Esophagus (tissue), 2 donors: ENCODE measurements at regions not wholly inside any gene's neighbourhood (a gene's known extent, or its start where the extent isn't known, plus 50 kb on each side); places are given as distances from the start of the nearest gene placed in this dataset.

ENCODE experiments used
- H3K27ac ChIP-seq, 2 donors: one replicate each; pipeline ENCODE4 v1.5.1; 2013; ENCODE audit warnings: low read depth in 2 of 2, mild to moderate bottlenecking in 2 of 2, inconsistent platforms in 1 of 2, low read length in 1 of 2, moderate library complexity in 1 of 2
- H3K27me3 ChIP-seq, 2 donors: one replicate each; pipeline ENCODE4 v1.6.1; 2013; ENCODE audit warnings: low read length in 2 of 2, control low read depth in 1 of 2, mild to moderate bottlenecking in 1 of 2; ENCODE audit not compliant: insufficient read depth in 2 of 2, control insufficient read depth in 1 of 2
- H3K36me3 ChIP-seq, 2 donors: one replicate each; pipeline ENCODE4 v1.6.1; 2013; ENCODE audit warnings: low read length in 1 of 2; ENCODE audit not compliant: control insufficient read depth in 2 of 2, insufficient read depth in 2 of 2
- H3K4me1 ChIP-seq, 2 donors: one replicate each; pipeline ENCODE4 v1.6.1; 2013; ENCODE audit warnings: low read length in 1 of 2; ENCODE audit not compliant: control insufficient read depth in 2 of 2, insufficient read depth in 2 of 2
- H3K4me3 ChIP-seq, 2 donors: one replicate each; pipeline ENCODE4 v1.5.1; 2013; ENCODE audit warnings: low read length in 2 of 2, mild to moderate bottlenecking in 2 of 2, low read depth in 1 of 2, moderate library complexity in 1 of 2
- H3K9me3 ChIP-seq, 2 donors: one replicate each; pipeline ENCODE4 v1.6.1; 2013; ENCODE audit warnings: mild to moderate bottlenecking in 2 of 2, low read depth in 1 of 2, low read length in 1 of 2, moderate library complexity in 1 of 2; ENCODE audit not compliant: control insufficient read depth in 2 of 2, insufficient read depth in 1 of 2
- WGBS, 2 donors: extraction: QIAGEN DNeasy Blood & Tissue Kit; methylation state at CpG; one replicate each; pipeline ENCODE4 v1.1.7; 2013; 5-methylcytosine and 5-hydroxymethylcytosine counted together
- donor health status: healthy with polysubstance abuse.
- donor health status: Bipolar disorder and iron deficiency.

- Histone ChIP-seq H3K27ac (no peak overlapping the region), H3K27me3 (no peaks in the 10 kb centered on the region), H3K4me3 (no peak overlapping the region), H3K36me3 (no peaks in the 10 kb centered on the region), H3K4me1 (no peaks in the 10 kb centered on the region), H3K9me3 (no peaks in the 10 kb centered on the region)
- WGBS, 2 donors: 76 to 81% methylated on average over 1 of the region's 1 CpG
These were observed 727.1 kb upstream of the KLHL1 start for GRCh38 chr13:70835371-70835770.

GRCh38 chr13:70829748-70830147 is 721.5 kb upstream of the KLHL1 start:
- no peak overlapping the region for H3K4me3 ChIP-seq
- no peaks in the 10 kb centered on the region for H3K4me1 ChIP-seq
- no peak overlapping the region for H3K27ac ChIP-seq
- no peaks in the 10 kb centered on the region for H3K9me3 ChIP-seq
- no peaks in the 10 kb centered on the region for H3K36me3 ChIP-seq
- 58 to 71% methylated on average over 4 of the region's 4 CpGs for WGBS, 2 donors
- H3K27me3 ChIP-seq: no peaks in the 10 kb centered on the region

GRCh38 chr13:70817576-70817975 is 709.3 kb upstream of the KLHL1 start:
- no peaks in the 10 kb centered on the region for H3K27me3 ChIP-seq
- no peaks in the 10 kb centered on the region for H3K9me3 ChIP-seq
- no peaks in the 10 kb centered on the region for H3K36me3 ChIP-seq
- H3K4me1 ChIP-seq: no peaks in the 10 kb centered on the region
- H3K27ac ChIP-seq: no peak overlapping the region
- WGBS, 2 donors: 74 to 86% methylated on average over 2 of the region's 2 CpGs
- no peak overlapping the region for H3K4me3 ChIP-seq

- H3K4me1 ChIP-seq: no peaks in the 10 kb centered on the region
- WGBS, 2 donors: 65 to 69% methylated on average over 5 of the region's 5 CpGs
- H3K27ac ChIP-seq: no peak overlapping the region
- no peaks in the 10 kb centered on the region for H3K9me3 ChIP-seq
- no peaks in the 10 kb centered on the region for H3K36me3 ChIP-seq
- no peak overlapping the region for H3K4me3 ChIP-seq
- no peaks in the 10 kb centered on the region for H3K27me3 ChIP-seq
These were observed 708.6 kb upstream of the KLHL1 start for GRCh38 chr13:70816853-70817252.

GRCh38 chr13:70814684-70815083 is 706.4 kb upstream of the KLHL1 start:
- Histone ChIP-seq H3K4me1 (no peaks in the 10 kb centered on the region), H3K4me3 (no peak overlapping the region), H3K27me3 (no peaks in the 10 kb centered on the region), H3K36me3 (no peaks in the 10 kb centered on the region), H3K27ac (no peak overlapping the region), H3K9me3 (no peaks in the 10 kb centered on the region)
- WGBS, 2 donors: 52 to 68% methylated on average over 3 of the region's 3 CpGs

- Histone ChIP-seq H3K4me1 (no peaks in the 10 kb centered on the region), H3K9me3 (no peaks in the 10 kb centered on the region), H3K36me3 (no peaks in the 10 kb centered on the region), H3K27ac (no peak overlapping the region), H3K27me3 (no peaks in the 10 kb centered on the region), H3K4me3 (no peak overlapping the region)
These were observed 704.2 kb upstream of the KLHL1 start for GRCh38 chr13:70812481-70812880.

GRCh38 chr13:70809588-70809987 is 701.3 kb upstream of the KLHL1 start:
- no peaks in the 10 kb centered on the region for H3K27me3 ChIP-seq
- H3K4me3 ChIP-seq: no peak overlapping the region
- no peak overlapping the region for H3K27ac ChIP-seq
- H3K36me3 ChIP-seq: no peaks in the 10 kb centered on the region
- H3K4me1 ChIP-seq: no peaks in the 10 kb centered on the region
- H3K9me3 ChIP-seq: no peaks in the 10 kb centered on the region
- 90 to 97% methylated on average over 4 of the region's 4 CpGs for WGBS, 2 donors

- no peaks in the 10 kb centered on the region for H3K9me3 ChIP-seq
- H3K4me3 ChIP-seq: no peak overlapping the region
- H3K4me1 ChIP-seq: no peaks in the 10 kb centered on the region
- H3K27ac ChIP-seq: no peak overlapping the region
- H3K27me3 ChIP-seq: no peaks in the 10 kb centered on the region
- H3K36me3 ChIP-seq: no peaks in the 10 kb centered on the region
These were observed 690.1 kb upstream of the KLHL1 start for GRCh38 chr13:70798385-70798784.

GRCh38 chr13:70795484-70795883 is 687.2 kb upstream of the KLHL1 start:
- H3K4me1 ChIP-seq: no peaks in the 10 kb centered on the region
- no peaks in the 10 kb centered on the region for H3K9me3 ChIP-seq
- H3K4me3 ChIP-seq: no peak overlapping the region
- H3K27me3 ChIP-seq: no peaks in the 10 kb centered on the region
- 37 to 40% methylated on average over 3 of the region's 3 CpGs for WGBS, 2 donors
- H3K36me3 ChIP-seq: no peaks in the 10 kb centered on the region
- H3K27ac ChIP-seq: no peak overlapping the region

- no peak overlapping the region for H3K27ac ChIP-seq
- H3K4me3 ChIP-seq: no peak overlapping the region
- no peaks in the 10 kb centered on the region for H3K9me3 ChIP-seq
- H3K27me3 ChIP-seq: no peaks in the 10 kb centered on the region
- no peaks in the 10 kb centered on the region for H3K36me3 ChIP-seq
- H3K4me1 ChIP-seq: no peaks in the 10 kb centered on the region
- WGBS, 2 donors: 83% methylated on average over 2 of the region's 2 CpGs
These were observed 683.9 kb upstream of the KLHL1 start for GRCh38 chr13:70792121-70792520.
